ENCODE measurements at regions not wholly inside any gene's neighbourhood (a gene's known extent, or its start where the extent isn't known, plus 50 kb on each side); places are given as distances from the start of the nearest gene placed in this dataset.
"Not testable (repeated sequence)": the region's sequence is repeated elsewhere in the genome, so short reads cannot be mapped to it uniquely, and the experiment has no call there.

DNA sequence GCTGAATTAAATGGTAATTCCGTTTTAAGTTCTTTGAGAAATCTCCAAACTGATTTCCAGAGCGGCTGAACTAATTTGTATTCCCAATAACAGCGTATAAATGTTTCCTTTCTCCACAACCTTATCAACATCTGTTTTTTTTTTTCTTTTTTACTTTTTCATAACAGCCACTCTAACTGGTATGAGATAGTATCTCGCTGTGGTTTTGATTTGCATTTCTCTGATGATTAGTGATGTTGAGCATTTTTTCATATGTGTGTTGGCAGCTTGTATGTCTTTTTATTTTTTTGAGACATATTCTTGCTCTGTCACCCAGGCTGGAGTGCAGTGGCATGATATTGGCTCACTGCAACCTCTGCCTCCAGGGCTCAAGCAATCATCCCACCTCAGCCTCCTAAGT is 2018.3 kb upstream of the ACO1 start:
- TF ChIP-seq, protein P1, sequence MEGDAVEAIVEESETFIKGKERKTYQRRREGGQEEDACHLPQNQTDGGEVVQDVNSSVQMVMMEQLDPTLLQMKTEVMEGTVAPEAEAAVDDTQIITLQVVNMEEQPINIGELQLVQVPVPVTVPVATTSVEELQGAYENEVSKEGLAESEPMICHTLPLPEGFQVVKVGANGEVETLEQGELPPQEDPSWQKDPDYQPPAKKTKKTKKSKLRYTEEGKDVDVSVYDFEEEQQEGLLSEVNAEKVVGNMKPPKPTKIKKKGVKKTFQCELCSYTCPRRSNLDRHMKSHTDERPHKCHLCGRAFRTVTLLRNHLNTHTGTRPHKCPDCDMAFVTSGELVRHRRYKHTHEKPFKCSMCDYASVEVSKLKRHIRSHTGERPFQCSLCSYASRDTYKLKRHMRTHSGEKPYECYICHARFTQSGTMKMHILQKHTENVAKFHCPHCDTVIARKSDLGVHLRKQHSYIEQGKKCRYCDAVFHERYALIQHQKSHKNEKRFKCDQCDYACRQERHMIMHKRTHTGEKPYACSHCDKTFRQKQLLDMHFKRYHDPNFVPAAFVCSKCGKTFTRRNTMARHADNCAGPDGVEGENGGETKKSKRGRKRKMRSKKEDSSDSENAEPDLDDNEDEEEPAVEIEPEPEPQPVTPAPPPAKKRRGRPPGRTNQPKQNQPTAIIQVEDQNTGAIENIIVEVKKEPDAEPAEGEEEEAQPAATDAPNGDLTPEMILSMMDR (IDR thresholded peaks at IDR 0.05 in 2 of 3, conservative IDR thresholded peaks at IDR 0.05 in 1 of 3; ENCODE audit: borderline replicate concordance in 1 of 3, insufficient read depth in 1 of 3, low read depth in 2 of 3, low read length in 2 of 3), result not testable (repeated sequence)
- TF ChIP-seq POLR2A (IDR thresholded peaks at IDR 0.05; ENCODE audit: borderline replicate concordance, extremely low read depth, insufficient read depth, insufficient read length); EZH2 (IDR thresholded peaks at IDR 0.05); SP1 (IDR thresholded peaks at IDR 0.05; ENCODE audit: low read depth); POLR2AphosphoS5 (IDR thresholded peaks at IDR 0.05; ENCODE audit: low read depth, low read length); CEBPB (IDR thresholded peaks at IDR 0.05; ENCODE audit: low read depth); SIN3A (IDR thresholded peaks at IDR 0.05; ENCODE audit: low read depth); ELF1 (IDR thresholded peaks at IDR 0.05; ENCODE audit: borderline replicate concordance, low read depth); RAD21 (IDR thresholded peaks at IDR 0.05; ENCODE audit: low read depth); YY1 (IDR thresholded peaks at IDR 0.05; ENCODE audit: extremely low read depth, insufficient replicate concordance, low read depth, low read length): not testable (repeated sequence)
- TF ChIP-seq, protein P2, sequence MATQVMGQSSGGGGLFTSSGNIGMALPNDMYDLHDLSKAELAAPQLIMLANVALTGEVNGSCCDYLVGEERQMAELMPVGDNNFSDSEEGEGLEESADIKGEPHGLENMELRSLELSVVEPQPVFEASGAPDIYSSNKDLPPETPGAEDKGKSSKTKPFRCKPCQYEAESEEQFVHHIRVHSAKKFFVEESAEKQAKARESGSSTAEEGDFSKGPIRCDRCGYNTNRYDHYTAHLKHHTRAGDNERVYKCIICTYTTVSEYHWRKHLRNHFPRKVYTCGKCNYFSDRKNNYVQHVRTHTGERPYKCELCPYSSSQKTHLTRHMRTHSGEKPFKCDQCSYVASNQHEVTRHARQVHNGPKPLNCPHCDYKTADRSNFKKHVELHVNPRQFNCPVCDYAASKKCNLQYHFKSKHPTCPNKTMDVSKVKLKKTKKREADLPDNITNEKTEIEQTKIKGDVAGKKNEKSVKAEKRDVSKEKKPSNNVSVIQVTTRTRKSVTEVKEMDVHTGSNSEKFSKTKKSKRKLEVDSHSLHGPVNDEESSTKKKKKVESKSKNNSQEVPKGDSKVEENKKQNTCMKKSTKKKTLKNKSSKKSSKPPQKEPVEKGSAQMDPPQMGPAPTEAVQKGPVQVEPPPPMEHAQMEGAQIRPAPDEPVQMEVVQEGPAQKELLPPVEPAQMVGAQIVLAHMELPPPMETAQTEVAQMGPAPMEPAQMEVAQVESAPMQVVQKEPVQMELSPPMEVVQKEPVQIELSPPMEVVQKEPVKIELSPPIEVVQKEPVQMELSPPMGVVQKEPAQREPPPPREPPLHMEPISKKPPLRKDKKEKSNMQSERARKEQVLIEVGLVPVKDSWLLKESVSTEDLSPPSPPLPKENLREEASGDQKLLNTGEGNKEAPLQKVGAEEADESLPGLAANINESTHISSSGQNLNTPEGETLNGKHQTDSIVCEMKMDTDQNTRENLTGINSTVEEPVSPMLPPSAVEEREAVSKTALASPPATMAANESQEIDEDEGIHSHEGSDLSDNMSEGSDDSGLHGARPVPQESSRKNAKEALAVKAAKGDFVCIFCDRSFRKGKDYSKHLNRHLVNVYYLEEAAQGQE (IDR thresholded peaks at IDR 0.05; ENCODE audit: low read depth), result not testable (repeated sequence)
- TF ChIP-seq, protein P3, sequence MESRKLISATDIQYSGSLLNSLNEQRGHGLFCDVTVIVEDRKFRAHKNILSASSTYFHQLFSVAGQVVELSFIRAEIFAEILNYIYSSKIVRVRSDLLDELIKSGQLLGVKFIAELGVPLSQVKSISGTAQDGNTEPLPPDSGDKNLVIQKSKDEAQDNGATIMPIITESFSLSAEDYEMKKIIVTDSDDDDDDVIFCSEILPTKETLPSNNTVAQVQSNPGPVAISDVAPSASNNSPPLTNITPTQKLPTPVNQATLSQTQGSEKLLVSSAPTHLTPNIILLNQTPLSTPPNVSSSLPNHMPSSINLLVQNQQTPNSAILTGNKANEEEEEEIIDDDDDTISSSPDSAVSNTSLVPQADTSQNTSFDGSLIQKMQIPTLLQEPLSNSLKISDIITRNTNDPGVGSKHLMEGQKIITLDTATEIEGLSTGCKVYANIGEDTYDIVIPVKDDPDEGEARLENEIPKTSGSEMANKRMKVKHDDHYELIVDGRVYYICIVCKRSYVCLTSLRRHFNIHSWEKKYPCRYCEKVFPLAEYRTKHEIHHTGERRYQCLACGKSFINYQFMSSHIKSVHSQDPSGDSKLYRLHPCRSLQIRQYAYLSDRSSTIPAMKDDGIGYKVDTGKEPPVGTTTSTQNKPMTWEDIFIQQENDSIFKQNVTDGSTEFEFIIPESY (IDR thresholded peaks at IDR 0.05; ENCODE audit: extremely low read depth, insufficient replicate concordance, low read length), result not testable (repeated sequence)
- TF ChIP-seq, protein P4, sequence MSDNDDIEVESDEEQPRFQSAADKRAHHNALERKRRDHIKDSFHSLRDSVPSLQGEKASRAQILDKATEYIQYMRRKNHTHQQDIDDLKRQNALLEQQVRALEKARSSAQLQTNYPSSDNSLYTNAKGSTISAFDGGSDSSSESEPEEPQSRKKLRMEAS (IDR thresholded peaks at IDR 0.05), result not testable (repeated sequence)
